ENCODE measurements at regions not wholly inside any gene's neighbourhood (a gene's known extent, or its start where the extent isn't known, plus 50 kb on each side); places are given as distances from the start of the nearest gene placed in this dataset.

- no peak for DNase-seq
Measured at GRCh38 chr1:228899421-228899956, 164.2 kb downstream of the RHOU start.

GRCh38 chr1:228900099-228900885, 165.0 kb downstream of the RHOU start:
- no peak for DNase-seq

GRCh38 chr1:228900886-228901392, 165.7 kb downstream of the RHOU start:
- no peak for DNase-seq

- DNase-seq = no peak
Measured at GRCh38 chr1:228901936-228902681, 166.8 kb downstream of the RHOU start.

GRCh38 chr1:228902781-228903433, 167.6 kb downstream of the RHOU start:
- DNase-seq = no peak

- no peak for DNase-seq
Measured at GRCh38 chr1:228903434-228904071, 168.3 kb downstream of the RHOU start.

- no peak for DNase-seq
Measured at GRCh38 chr1:228904222-228904621, 168.9 kb downstream of the RHOU start.

- no peak for DNase-seq
Measured at GRCh38 chr1:228905701-228906101, 170.4 kb downstream of the RHOU start.

- no peak for DNase-seq
Measured at GRCh38 chr1:228906223-228906860, 171.1 kb downstream of the RHOU start.

GRCh38 chr1:228911225-228912210, 176.2 kb downstream of the RHOU start:
- no peak for DNase-seq

- DNase-seq = no peak
Measured at GRCh38 chr1:228913626-228914414, 178.5 kb downstream of the RHOU start.

GRCh38 chr1:228914700-228915099, 179.4 kb downstream of the RHOU start:
- DNase-seq = no peak

- DNase-seq = no peak
Measured at GRCh38 chr1:228917342-228917741, 182.1 kb downstream of the RHOU start.

- DNase-seq = no peak
Measured at GRCh38 chr1:228917755-228918154, 182.5 kb downstream of the RHOU start.

- DNase-seq = no peak
Measured at GRCh38 chr1:228918335-228918734, 183.1 kb downstream of the RHOU start.

- DNase-seq = peak; percentile 31
Measured at GRCh38 chr1:228919914-228920313, 184.6 kb downstream of the RHOU start.

- DNase-seq = no peak
Measured at GRCh38 chr1:228920831-228921230, 185.6 kb downstream of the RHOU start.

GRCh38 chr1:228921481-228921880, 186.2 kb downstream of the RHOU start:
- no peak for DNase-seq

GRCh38 chr1:228922722-228923376, 187.6 kb downstream of the RHOU start:
- DNase-seq = no peak
